ENCODE measurements at regions not wholly inside any gene's neighbourhood (a gene's known extent, or its start where the extent isn't known, plus 50 kb on each side); places are given as distances from the start of the nearest gene placed in this dataset.

GRCh38 chr5:90111364-90112032 lies 298.1 kb downstream of the CETN3 start:
- TF ChIP-seq POLR2AphosphoS5 (IDR thresholded peaks at IDR 0.05), result no peak
- no peak for TF ChIP-seq CTCF (IDR thresholded peaks at IDR 0.05)
- TF ChIP-seq POLR2A (IDR thresholded peaks at IDR 0.05), result no peak

Data from stomach (tissue), 4 donors.